ENCODE measurements at regions not wholly inside any gene's neighbourhood (a gene's known extent, or its start where the extent isn't known, plus 50 kb on each side); places are given as distances from the start of the nearest gene placed in this dataset.

GRCh38 chr10:28135258-28135657, 136.4 kb upstream of the ODAD2 start:
- H3K27ac ChIP-seq = no peak overlapping the region
- ATAC-seq (no peak), DNase-seq (no peak)
- intact Hi-C loops (cut with DNase I) = no loop called here
- no peaks in the 10 kb centered on the region for H3K36me3 ChIP-seq
- peaks cover 15% of the 10 kb centered on the region for H3K9me3 ChIP-seq
- TF ChIP-seq CTCF (IDR thresholded peaks at IDR 0.05) = no peak
- no peak overlapping the region for H3K4me3 ChIP-seq
- H3K27me3 ChIP-seq = no peaks in the 10 kb centered on the region
- H3K4me1 ChIP-seq = peaks cover 2% of the 10 kb centered on the region

- ATAC-seq = no peak
- no peak overlapping the region for H3K27ac ChIP-seq
- no peaks in the 10 kb centered on the region for H3K36me3 ChIP-seq
- H3K27me3 ChIP-seq = no peaks in the 10 kb centered on the region
- no peak for DNase-seq
- no peak for TF ChIP-seq CTCF (IDR thresholded peaks at IDR 0.05)
- intact Hi-C loops (cut with DNase I) = no loop called here
- no peaks in the 10 kb centered on the region for H3K9me3 ChIP-seq
- no peak overlapping the region for H3K4me3 ChIP-seq
- no peaks in the 10 kb centered on the region for H3K4me1 ChIP-seq
These were observed 131.4 kb upstream of the ODAD2 start for GRCh38 chr10:28130267-28130666.

GRCh38 chr10:28127881-28128280, 129.0 kb upstream of the ODAD2 start:
- Histone ChIP-seq H3K4me3 (no peak overlapping the region), H3K4me1 (no peaks in the 10 kb centered on the region), H3K9me3 (no peaks in the 10 kb centered on the region), H3K27ac (no peak overlapping the region), H3K36me3 (no peaks in the 10 kb centered on the region), H3K27me3 (no peaks in the 10 kb centered on the region)
- ATAC-seq = no peak
- TF ChIP-seq CTCF (IDR thresholded peaks at IDR 0.05) = no peak
- intact Hi-C loops (cut with DNase I) = no loop called here
- DNase-seq = no peak

- intact Hi-C loops (cut with DNase I) = no loop called here
- Histone ChIP-seq H3K27ac (no peak overlapping the region), H3K9me3 (no peaks in the 10 kb centered on the region), H3K4me3 (no peak overlapping the region), H3K36me3 (no peaks in the 10 kb centered on the region), H3K27me3 (no peaks in the 10 kb centered on the region), H3K4me1 (no peaks in the 10 kb centered on the region)
- ATAC-seq (peak; percentile 69), DNase-seq (no peak)
- no peak for TF ChIP-seq CTCF (IDR thresholded peaks at IDR 0.05)
These were observed 126.8 kb upstream of the ODAD2 start for GRCh38 chr10:28125701-28126100.

- H3K4me3 ChIP-seq = no peak overlapping the region
- no peak for TF ChIP-seq CTCF (IDR thresholded peaks at IDR 0.05)
- H3K4me1 ChIP-seq = no peaks in the 10 kb centered on the region
- intact Hi-C loops (cut with DNase I) = no loop called here
- H3K27ac ChIP-seq = no peak overlapping the region
- H3K27me3 ChIP-seq = no peaks in the 10 kb centered on the region
- ATAC-seq (no peak), DNase-seq (no peak)
- H3K9me3 ChIP-seq = no peaks in the 10 kb centered on the region
- H3K36me3 ChIP-seq = no peaks in the 10 kb centered on the region
These were observed 121.9 kb upstream of the ODAD2 start for GRCh38 chr10:28120795-28121194.

GRCh38 chr10:28120043-28120749, 121.3 kb upstream of the ODAD2 start:
- intact Hi-C loops (cut with DNase I) = no loop called here
- H3K36me3 ChIP-seq = no peaks in the 10 kb centered on the region
- H3K4me1 ChIP-seq = no peaks in the 10 kb centered on the region
- no peaks in the 10 kb centered on the region for H3K9me3 ChIP-seq
- no peak for ATAC-seq
- H3K27ac ChIP-seq = no peak overlapping the region
- no peak for TF ChIP-seq CTCF (IDR thresholded peaks at IDR 0.05)
- no peak for DNase-seq
- no peak overlapping the region for H3K4me3 ChIP-seq
- H3K27me3 ChIP-seq = no peaks in the 10 kb centered on the region

Data from upper lobe of right lung (tissue), 1 donor.